GM18870 (cell line): ENCODE measurements at regions not wholly inside any gene's neighbourhood (a gene's known extent, or its start where the extent isn't known, plus 50 kb on each side); places are given as distances from the start of the nearest gene placed in this dataset.
"Not testable (repeated sequence)": the region's sequence is repeated elsewhere in the genome, so short reads cannot be mapped to it uniquely, and the experiment has no call there.

Experiments
- ATAC-seq: cut with Tn5 transposase; IDR thresholded peaks from one replicate; pipeline ENCODE4 v1.9.1; 2021; ENCODE audit warnings: moderate library complexity; ENCODE audit not compliant: unreplicated experiment

- no peak for ATAC-seq
Observed at GRCh38 chr5:53160895-53161294, 51.3 kb upstream of the MOCS2 start.

GRCh38 chr5:53161876-53162275 lies 52.3 kb upstream of the MOCS2 start:
- no peak for ATAC-seq

GRCh38 chr5:53164478-53165165 lies 55.1 kb upstream of the MOCS2 start:
- no peak for ATAC-seq

GRCh38 chr5:53165431-53166182 lies 56.0 kb upstream of the MOCS2 start:
- no peak for ATAC-seq

GRCh38 chr5:53166183-53166495 lies 56.6 kb upstream of the MOCS2 start:
- ATAC-seq = no peak

GRCh38 chr5:53167836-53168235 lies 58.3 kb upstream of the MOCS2 start:
- no peak for ATAC-seq

GRCh38 chr5:53169933-53170332 lies 60.4 kb upstream of the MOCS2 start:
- ATAC-seq = no peak

GRCh38 chr5:53170746-53171349 lies 61.3 kb upstream of the MOCS2 start:
- no peak for ATAC-seq

- ATAC-seq = not testable (repeated sequence)
Observed at GRCh38 chr5:53172073-53172472, 62.5 kb upstream of the MOCS2 start.

GRCh38 chr5:53172630-53173029 lies 63.1 kb upstream of the MOCS2 start:
- no peak for ATAC-seq

GRCh38 chr5:53173083-53173482 lies 63.5 kb upstream of the MOCS2 start:
- ATAC-seq = no peak

GRCh38 chr5:53178830-53179229 lies 69.3 kb upstream of the MOCS2 start:
- no peak for ATAC-seq

GRCh38 chr5:53179691-53180090 lies 70.1 kb upstream of the MOCS2 start:
- ATAC-seq = no peak

- ATAC-seq = no peak
Observed at GRCh38 chr5:53180538-53180937, 71.0 kb upstream of the MOCS2 start.

GRCh38 chr5:53180991-53181390 lies 71.4 kb upstream of the MOCS2 start:
- ATAC-seq = no peak

- no peak for ATAC-seq
Observed at GRCh38 chr5:53183880-53184279, 74.3 kb upstream of the MOCS2 start.

- ATAC-seq = no peak
Observed at GRCh38 chr5:53191548-53192165, 82.1 kb upstream of the MOCS2 start.

- no peak for ATAC-seq
Observed at GRCh38 chr5:53194086-53194485, 84.5 kb upstream of the MOCS2 start.

- ATAC-seq = no peak
Observed at GRCh38 chr5:53199882-53200281, 90.3 kb upstream of the MOCS2 start.

GRCh38 chr5:53200306-53200705 lies 90.7 kb upstream of the MOCS2 start:
- no peak for ATAC-seq

GRCh38 chr5:53201746-53202145 lies 92.2 kb upstream of the MOCS2 start:
- ATAC-seq = no peak

- no peak for ATAC-seq
Observed at GRCh38 chr5:53206562-53206961, 97.0 kb upstream of the MOCS2 start.
